GM12878 (cell line): ENCODE measurements at regions not wholly inside any gene's neighbourhood (a gene's known extent, or its start where the extent isn't known, plus 50 kb on each side); places are given as distances from the start of the nearest gene placed in this dataset.
A peak's percentile ranks its signal among the peaks of the same experiment; 100 is the strongest.
"Not testable (repeated sequence)": the region's sequence is repeated elsewhere in the genome, so short reads cannot be mapped to it uniquely, and the experiment has no call there.

ENCODE experiments used
- ATAC-seq: fragments of 200-7000 bp; cut with Tn5 transposase; 3 replicates; pipeline ENCODE4 v1.9.1; 2020; ENCODE audit warnings: mild to moderate bottlenecking, moderate library complexity
- BruUV-seq: library from RNA; stranded (reverse); fragments of 400-500 nt; replicated peaks from 2 replicates; lab custom pipeline; 2021; lab: Mats Ljungman, UMichigan
- CTCF ChIA-PET: fragments of 300-600 bp; sonication (Branson Sonifier 250); formaldehyde crosslinking; extraction: SDS; loops from one replicate; lab custom pipeline; 2021; ENCODE audit warnings: inconsistent platforms; lab: Yijun Ruan, JAX
- POLR2A ChIA-PET: fragments of 350-600 bp; formaldehyde crosslinking; extraction: SDS; loops from one replicate; lab custom pipeline; 2021; ENCODE audit warnings: inconsistent platforms; lab: Charles Lee
- RAD21 ChIA-PET: fragments of 300-600 bp; sonication (Branson Sonifier 250); formaldehyde crosslinking; loops from one replicate; lab custom pipeline; 2023; ENCODE audit warnings: antibody characterized with exemption; ENCODE audit not compliant: unreplicated experiment; lab: Charles Lee
- SMC1A ChIA-PET: fragments of 300-600 bp; sonication (Branson Sonifier 250); formaldehyde crosslinking; loops from one replicate; lab custom pipeline; 2023; ENCODE audit not compliant: unreplicated experiment, uncharacterized antibody; lab: Charles Lee
- DNase-seq: peaks from one replicate; pipeline ENCODE4 v3.0.0-alpha.2; 2011; ENCODE audit warnings: low read depth, low spot score
- FAIRE-seq: peaks from 3 replicates; lab custom pipeline; 2011; peaks lifted over from hg19 to GRCh38; lab: Jason Lieb, UNC
- H2AFZ ChIP-seq: 2 replicates; pipeline ENCODE4 v1.6.0; 2011; ENCODE audit warnings: low read depth, low read length, control low read depth; ENCODE audit not compliant: control insufficient read depth
- H3K27ac ChIP-seq: 2 replicates; pipeline ENCODE4 v1.5.1; 2011; ENCODE audit warnings: control low read depth; ENCODE audit not compliant: control insufficient read depth, insufficient read depth
- H3K27me3 ChIP-seq, 2 experiments: replicated peaks in 1 of 2; 2 replicates each; pipeline versions ENCODE4 v1.6.0 to v1.6.1; 2011; ENCODE audit warnings: low read length in 1 of 2; ENCODE audit not compliant: control insufficient read depth in 2 of 2, insufficient read depth in 2 of 2
- H3K36me3 ChIP-seq, 2 experiments: 2 replicates each; pipeline ENCODE4 v1.5.1; 2011; ENCODE audit warnings: low read length in 1 of 2; ENCODE audit not compliant: control insufficient read depth in 2 of 2, insufficient read depth in 2 of 2
- H3K4me1 ChIP-seq: 2 replicates; pipeline ENCODE4 v1.6.1; 2011; ENCODE audit warnings: mild to moderate bottlenecking, low read length, moderate library complexity, mixed read lengths; ENCODE audit not compliant: control insufficient read depth, insufficient read depth
- H3K4me2 ChIP-seq: 2 replicates; pipeline ENCODE4 v1.6.0; 2011; ENCODE audit warnings: control low read depth; ENCODE audit not compliant: control insufficient read depth, insufficient read depth
- H3K4me3 ChIP-seq: fragments of 200-600 bp; sonication (generic); 2 replicates; pipeline ENCODE4 v1.5.1; 2016
- H3K79me2 ChIP-seq: 2 replicates; pipeline ENCODE4 v1.6.0; 2011; ENCODE audit warnings: low read length; ENCODE audit not compliant: control insufficient read depth, insufficient read depth
- H3K9ac ChIP-seq: 2 replicates; pipeline ENCODE4 v1.8.0; 2011; ENCODE audit warnings: low read length, control low read depth, mixed read lengths; ENCODE audit not compliant: control insufficient read depth, insufficient read depth
- H3K9me3 ChIP-seq: replicated peaks from 3 replicates; pipeline ENCODE4 v1.5.1; 2011; ENCODE audit warnings: mild to moderate bottlenecking, low read length; ENCODE audit not compliant: control insufficient read depth, insufficient read depth
- H4K20me1 ChIP-seq: 2 replicates; pipeline ENCODE4 v1.6.0; 2011; ENCODE audit not compliant: control insufficient read depth, insufficient read depth
- WGBS: methylation state at CpG from one replicate; pipeline ENCODE4 v1.1.6; 2016; ENCODE audit warnings: low lambda C conversion rate; ENCODE audit not compliant: insufficient replicate concordance, insufficient coverage; ENCODE audit errors: missing lambda C conversion rate; 5-methylcytosine and 5-hydroxymethylcytosine counted together
- in situ Hi-C: fragments of 300-500 bp; cut with MboI; formaldehyde crosslinking; loops from 9 replicates; pipeline ENCODE4 v1.14.3; 2018; ENCODE audit warnings: mixed read lengths
- intact Hi-C: fragments of 100-400 bp; cut with micrococcal nuclease; formaldehyde crosslinking; loops from one replicate; pipeline ENCODE4 v1.14.2; 2022; ENCODE audit not compliant: unreplicated experiment

DNA sequence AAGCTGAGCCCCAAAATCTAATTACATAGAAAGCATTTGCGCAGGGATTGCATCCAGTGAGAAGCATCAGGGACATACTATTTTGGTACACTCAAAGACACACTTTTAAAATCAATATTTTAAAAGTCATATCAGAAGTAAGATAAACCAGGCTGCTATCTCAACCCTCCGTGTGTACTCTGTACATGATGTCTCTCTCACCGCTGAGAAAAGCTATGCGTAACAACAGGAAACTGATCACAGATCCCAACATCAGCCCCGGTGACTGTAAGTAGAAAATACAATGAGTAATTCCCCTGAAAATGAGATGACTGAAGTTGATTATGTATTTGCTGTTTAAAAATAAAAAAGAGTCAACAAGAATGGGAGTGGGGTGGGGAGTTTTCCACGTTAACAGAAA is 329.8 kb downstream of the BCL2L11 start:
- H3K4me3 ChIP-seq, H2AFZ ChIP-seq, H3K36me3 ChIP-seq, FAIRE-seq, POLR2A ChIA-PET, H3K9me3 ChIP-seq, DNase-seq, H4K20me1 ChIP-seq, BruUV-seq, H3K27me3 ChIP-seq, H3K4me2 ChIP-seq, SMC1A ChIA-PET, H3K9ac ChIP-seq, ATAC-seq, H3K4me1 ChIP-seq, H3K27ac ChIP-seq, CTCF ChIA-PET, RAD21 ChIA-PET, in situ Hi-C loops, H3K79me2 ChIP-seq: not testable (repeated sequence)
- intact Hi-C loops = loop anchor here (10.0 kb wide), 1 partner anchor 326 kb away; the partner anchor contains the start of gene BCL2L11
- whole genome bisulfite sequencing = 94% methylated on average over 4 of the region's 6 CpGs

DNA sequence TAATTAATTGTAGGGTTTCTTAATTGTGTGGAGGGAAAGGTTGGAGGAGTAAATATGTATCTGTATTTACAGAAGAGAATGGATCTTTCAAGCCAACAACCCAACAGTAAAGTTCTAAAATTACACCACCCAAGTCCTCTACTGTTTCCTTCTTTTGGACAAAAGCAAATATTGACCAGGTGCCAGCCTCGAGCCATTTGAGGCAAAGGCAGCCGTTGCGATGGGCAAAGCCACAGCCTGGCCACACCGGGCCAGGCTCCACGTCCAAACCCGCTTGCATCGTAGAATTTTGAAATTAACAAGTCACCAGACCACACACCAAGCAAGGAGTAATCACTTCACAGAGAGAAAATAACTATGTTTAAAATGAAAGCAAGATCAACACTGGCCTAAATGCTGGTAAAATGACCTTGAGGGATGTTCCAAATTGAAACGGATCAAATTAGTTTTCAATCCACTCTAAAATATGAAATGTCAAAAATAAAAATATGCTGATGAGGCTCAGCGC is 331.0 kb downstream of the BCL2L11 start:
- intact Hi-C loops = loop anchor here (10.0 kb wide), 1 partner anchor 327 kb away; the partner anchor contains the start of gene BCL2L11
- CTCF ChIA-PET, H3K36me3 ChIP-seq, H3K27me3 ChIP-seq, RAD21 ChIA-PET, H3K9ac ChIP-seq, SMC1A ChIA-PET, H3K4me1 ChIP-seq, H3K27ac ChIP-seq, H3K79me2 ChIP-seq, H2AFZ ChIP-seq, in situ Hi-C loops, BruUV-seq, DNase-seq, FAIRE-seq, H4K20me1 ChIP-seq, POLR2A ChIA-PET, H3K9me3 ChIP-seq: not testable (repeated sequence)
- 31% methylated on average over 4 of the region's 9 CpGs for WGBS
- ATAC-seq = peak; percentile 46
- H3K4me3 ChIP-seq = 0 out of 2 replicates have a peak overlapping the region, but pooled peaks have one; percentile 12
- peak overlapping the region; percentile 33; the same call in 1 of the 2 replicates for H3K4me2 ChIP-seq
